Fibroblast of villous mesenchyme (primary cell): ENCODE measurements at regions not wholly inside any gene's neighbourhood (a gene's known extent, or its start where the extent isn't known, plus 50 kb on each side); places are given as distances from the start of the nearest gene placed in this dataset.
A peak's percentile ranks its signal among the peaks of the same experiment; 100 is the strongest.

Source experiments
- DNase-seq: peaks from one replicate; pipeline ENCODE4 v3.0.0-alpha.2; 2010; ENCODE audit warnings: low read depth
- H3K4me3 ChIP-seq: 2 replicates; pipeline ENCODE4 v1.5.1; 2011; ENCODE audit warnings: low read depth, mild to moderate bottlenecking, low read length
- CTCF ChIP-seq: IDR thresholded peaks from 2 replicates; pipeline ENCODE4 v1.5.1; 2012; ENCODE audit warnings: low read depth, mild to moderate bottlenecking, low read length; ENCODE audit not compliant: insufficient read depth

GRCh38 chr1:59223198-59223597 lies 73.7 kb upstream of the FGGY start:
- no peak for DNase-seq
- TF ChIP-seq CTCF: no peak
- no peak overlapping the region for H3K4me3 ChIP-seq

- no peak overlapping the region for H3K4me3 ChIP-seq
- TF ChIP-seq CTCF: no peak
- peak; percentile 89 for DNase-seq
These were observed 72.8 kb upstream of the FGGY start for GRCh38 chr1:59223989-59224634.

- no peak overlapping the region for H3K4me3 ChIP-seq
- no peak for DNase-seq
- no peak for TF ChIP-seq CTCF
These were observed 71.1 kb upstream of the FGGY start for GRCh38 chr1:59225594-59226316.

- TF ChIP-seq CTCF: no peak
- peak; percentile 69 for DNase-seq
- H3K4me3 ChIP-seq: no peak overlapping the region
These were observed 67.8 kb upstream of the FGGY start for GRCh38 chr1:59229138-59229537.

GRCh38 chr1:59230622-59231021 lies 66.3 kb upstream of the FGGY start:
- no peak for DNase-seq
- H3K4me3 ChIP-seq: no peak overlapping the region
- no peak for TF ChIP-seq CTCF

- TF ChIP-seq CTCF: no peak
- no peak overlapping the region for H3K4me3 ChIP-seq
- DNase-seq: no peak
These were observed 64.7 kb upstream of the FGGY start for GRCh38 chr1:59232216-59232615.
